H1 (cell line): ENCODE measurements at regions not wholly inside any gene's neighbourhood (a gene's known extent, or its start where the extent isn't known, plus 50 kb on each side); places are given as distances from the start of the nearest gene placed in this dataset.

ENCODE experiments used
- CTCF ChIA-PET: fragments of 300-600 bp; sonication (Branson Sonifier 250); formaldehyde crosslinking; loops from one replicate; lab custom pipeline; 2021; ENCODE audit not compliant: partially characterized antibody; lab: Charles Lee
- POLR2A ChIA-PET: fragments of 300-600 bp; sonication (Branson Sonifier 250); formaldehyde crosslinking; loops from one replicate; lab custom pipeline; 2021; ENCODE audit warnings: inconsistent platforms; ENCODE audit not compliant: partially characterized antibody; lab: Charles Lee
- DNase-seq, 2 experiments: peaks; one replicate each; pipeline versions ENCODE4 v3.0.0 to v3.0.0-alpha.2; 2010 to 2022; ENCODE audit warnings: low spot score in 2 of 2, low read depth in 1 of 2, mixed read lengths in 1 of 2
- FAIRE-seq: peaks from 2 replicates; lab custom pipeline; 2011; peaks lifted over from hg19 to GRCh38; lab: Jason Lieb, UNC
- H2AFZ ChIP-seq: 2 replicates; pipeline ENCODE4 v1.8.1; 2012; ENCODE audit warnings: low read length, inconsistent platforms
- H2AK5ac ChIP-seq: 2 replicates; pipeline ENCODE4 v1.6.1; 2013; ENCODE audit warnings: low read depth, low read length
- H2BK120ac ChIP-seq: replicated peaks from 2 replicates; pipeline ENCODE3; 2013; ENCODE audit warnings: low read depth, low read length, inconsistent platforms
- H2BK12ac ChIP-seq: 2 replicates; pipeline ENCODE4 v1.6.1; 2013; ENCODE audit warnings: low read depth, low read length
- H2BK15ac ChIP-seq: 2 replicates; pipeline ENCODE4 v1.6.1; 2013; ENCODE audit warnings: low read length
- H2BK20ac ChIP-seq: 2 replicates; pipeline ENCODE4 v1.6.1; 2013; ENCODE audit warnings: low read length
- H2BK5ac ChIP-seq: 2 replicates; pipeline ENCODE4 v1.6.1; 2013; ENCODE audit warnings: low read depth, low read length
- H3K14ac ChIP-seq: 2 replicates; pipeline ENCODE4 v1.6.1; 2013; ENCODE audit warnings: inconsistent platforms; ENCODE audit not compliant: insufficient read length
- H3K18ac ChIP-seq: 2 replicates; pipeline ENCODE4 v1.6.1; 2013; ENCODE audit warnings: low read length; ENCODE audit errors: extremely low read depth
- H3K23ac ChIP-seq: 2 replicates; pipeline ENCODE4 v1.6.1; 2013; ENCODE audit warnings: inconsistent platforms; ENCODE audit not compliant: insufficient read length
- H3K23me2 ChIP-seq: 2 replicates; pipeline ENCODE4 v1.6.1; 2013; ENCODE audit warnings: low read depth, low read length
- H3K27ac ChIP-seq: 2 replicates; pipeline ENCODE4 v1.6.1; 2011; ENCODE audit warnings: low read depth, low read length, inconsistent platforms
- H3K27me3 ChIP-seq, 4 experiments: replicated peaks in 1 of 4; 1 replicate in 1 of 4; 2 replicates in 3 of 4; pipeline versions ENCODE4 v1.6.1 to v1.8.1; 2011 to 2013; ENCODE audit warnings: low read length in 3 of 4, mild to moderate bottlenecking in 3 of 4, inconsistent platforms in 2 of 4, mixed read lengths in 2 of 4, moderate library complexity in 1 of 4; ENCODE audit not compliant: control insufficient read depth in 3 of 4, insufficient read depth in 3 of 4; ENCODE audit errors: extremely low read depth in 1 of 4
- H3K36me3 ChIP-seq, 4 experiments: 2 replicates each; pipeline versions ENCODE4 v1.6.1 to v1.8.1; 2011 to 2013; ENCODE audit warnings: mild to moderate bottlenecking in 4 of 4, low read length in 3 of 4, moderate library complexity in 2 of 4, control low read depth in 1 of 4, inconsistent platforms in 1 of 4; ENCODE audit not compliant: insufficient read depth in 4 of 4, control insufficient read depth in 2 of 4
- H3K4ac ChIP-seq: replicated peaks from 2 replicates; pipeline ENCODE3; 2013; ENCODE audit warnings: low read length, low read depth, mixed read lengths, inconsistent platforms; ENCODE audit not compliant: insufficient read length
- H3K4me1 ChIP-seq, 4 experiments: replicated peaks in 1 of 4; 1 replicate in 1 of 4; 2 replicates in 3 of 4; pipeline versions ENCODE4 v1.6.1 to v1.8.1; 2011 to 2013; ENCODE audit warnings: low read length in 3 of 4, inconsistent platforms in 2 of 4, mixed read lengths in 1 of 4; ENCODE audit not compliant: insufficient read depth in 4 of 4, control insufficient read depth in 3 of 4
- H3K4me2 ChIP-seq, 2 experiments: 2 replicates each; pipeline versions ENCODE4 v1.6.1 to v1.8.1; 2011 to 2013; ENCODE audit warnings: low read depth in 2 of 2, low read length in 2 of 2, control low read depth in 1 of 2, inconsistent platforms in 1 of 2, mild to moderate bottlenecking in 1 of 2; ENCODE audit not compliant: insufficient read depth in 1 of 2
- H3K4me3 ChIP-seq, 4 experiments: fragments of 200-600, 300-600 bp in 1 of 4; sonication (generic), shearing (Covaris generic), sonication (Bioruptor Twin) in 1 of 4; 2 replicates each; pipeline versions ENCODE4 v1.5.1 to v1.8.1; 2011 to 2016; ENCODE audit warnings: low read length in 4 of 4, low read depth in 3 of 4, control low read depth in 2 of 4, inconsistent platforms in 2 of 4, mild to moderate bottlenecking in 2 of 4, mixed read lengths in 1 of 4, moderate library complexity in 1 of 4; ENCODE audit not compliant: insufficient read depth in 2 of 4; ENCODE audit errors: extremely low read depth in 1 of 4
- H3K56ac ChIP-seq: replicated peaks from 2 replicates; pipeline ENCODE3; 2013; ENCODE audit warnings: low read depth, mild to moderate bottlenecking, mixed read lengths, low read length, inconsistent platforms; ENCODE audit not compliant: insufficient read length
- H3K79me1 ChIP-seq: 2 replicates; pipeline ENCODE4 v1.6.1; 2013; ENCODE audit warnings: low read depth, low read length, control low read depth
- H3K79me2 ChIP-seq, 2 experiments: 2 replicates each; pipeline versions ENCODE4 v1.6.1 to v1.8.1; 2012 to 2013; ENCODE audit warnings: low read length in 2 of 2, mild to moderate bottlenecking in 2 of 2, inconsistent platforms in 1 of 2; ENCODE audit not compliant: insufficient read depth in 2 of 2, control insufficient read depth in 1 of 2
- H3K9ac ChIP-seq, 4 experiments: replicated peaks in 1 of 4; 1 replicate in 1 of 4; 2 replicates in 3 of 4; pipeline versions ENCODE4 v1.6.1 to v1.8.1; 2011 to 2013; ENCODE audit warnings: low read depth in 3 of 4, low read length in 3 of 4, control low read depth in 2 of 4, mild to moderate bottlenecking in 2 of 4, moderate library complexity in 2 of 4, inconsistent platforms in 1 of 4; ENCODE audit errors: extremely low read depth in 1 of 4
- H3K9me3 ChIP-seq, 2 experiments: 2 replicates each; pipeline versions ENCODE4 v1.6.1 to v1.8.1; 2012 to 2013; ENCODE audit warnings: mild to moderate bottlenecking in 2 of 2, moderate library complexity in 2 of 2, control low read depth in 1 of 2, inconsistent platforms in 1 of 2, low read depth in 1 of 2, low read length in 1 of 2, mixed read lengths in 1 of 2; ENCODE audit not compliant: insufficient read depth in 2 of 2
- H4K20me1 ChIP-seq, 2 experiments: replicated peaks in 1 of 2; 2 replicates each; pipeline versions ENCODE3 to v1.8.1; 2011 to 2013; ENCODE audit warnings: inconsistent platforms in 2 of 2, low read length in 2 of 2, mild to moderate bottlenecking in 1 of 2; ENCODE audit not compliant: insufficient read depth in 2 of 2, control insufficient read depth in 1 of 2
- H4K5ac ChIP-seq: 2 replicates; pipeline ENCODE4 v1.6.1; 2013; ENCODE audit warnings: low read length, low read depth, mixed read lengths, inconsistent platforms; ENCODE audit not compliant: insufficient read length
- H4K8ac ChIP-seq: 2 replicates; pipeline ENCODE4 v1.8.0; 2013; ENCODE audit warnings: mild to moderate bottlenecking, moderate library complexity, low read length, inconsistent platforms; ENCODE audit not compliant: insufficient read depth; ENCODE audit errors: extremely low read depth
- H4K91ac ChIP-seq: replicated peaks from 2 replicates; pipeline ENCODE3; 2013; ENCODE audit warnings: low read length, mixed read lengths, inconsistent platforms; ENCODE audit not compliant: insufficient read length
- ASH2L ChIP-seq: fragments of 200-600, 300-600 bp; sonication (generic); IDR thresholded peaks from one replicate; pipeline ENCODE4 v1.7.1; 2017; ENCODE audit warnings: low read length
- CREB1 ChIP-seq: IDR thresholded peaks from 2 replicates; pipeline ENCODE4 v1.6.1; 2012; ENCODE audit warnings: inconsistent platforms
- EGR1 ChIP-seq: IDR thresholded peaks from 2 replicates; pipeline ENCODE4 v1.6.1; 2011; ENCODE audit warnings: low read depth, low read length, borderline replicate concordance
- JUND ChIP-seq: IDR thresholded peaks from 2 replicates; pipeline ENCODE4 v1.6.1; 2011; ENCODE audit warnings: mild to moderate bottlenecking, improper control_type of control experiment, low read length
- KDM5A ChIP-seq: fragments of 200-600 bp; IDR thresholded peaks from 2 replicates; pipeline ENCODE4 v1.7.1; 2012; ENCODE audit warnings: mild to moderate bottlenecking, low read length, inconsistent platforms, mixed read lengths
- POU5F1 ChIP-seq: IDR thresholded peaks from 2 replicates; pipeline ENCODE4 v1.6.1; 2011; ENCODE audit warnings: low read depth, mild to moderate bottlenecking, low read length, moderate library complexity
- RFX5 ChIP-seq: IDR thresholded peaks from 2 replicates; pipeline ENCODE4 v1.6.1; 2011; ENCODE audit warnings: low read depth, low read length, improper control_type of control experiment, borderline replicate concordance
- RXRA ChIP-seq: IDR thresholded peaks from 2 replicates; pipeline ENCODE4 v1.6.1; 2011; ENCODE audit warnings: low read depth, mild to moderate bottlenecking, low read length, moderate library complexity; ENCODE audit not compliant: insufficient read depth
- SP4 ChIP-seq: IDR thresholded peaks from 2 replicates; pipeline ENCODE4 v1.6.1; 2012; ENCODE audit warnings: low read length, inconsistent platforms
- SRF ChIP-seq: IDR thresholded peaks from 2 replicates; pipeline ENCODE4 v1.6.1; 2011; ENCODE audit warnings: mild to moderate bottlenecking, low read depth, low read length, moderate library complexity
- TBP ChIP-seq: IDR thresholded peaks from 2 replicates; pipeline ENCODE4 v1.6.1; 2011; ENCODE audit warnings: low read depth, low read length, improper control_type of control experiment
- YY1 ChIP-seq: IDR thresholded peaks from 2 replicates; pipeline ENCODE4 v1.6.1; 2011; ENCODE audit warnings: low read depth, mild to moderate bottlenecking, low read length
- ZNF274 ChIP-seq: IDR thresholded peaks from 2 replicates; pipeline ENCODE4 v1.7.0; 2012; ENCODE audit warnings: low read length, borderline replicate concordance; ENCODE audit errors: extremely low read depth
- WGBS, 2 experiments: shearing (Covaris generic) in 1 of 2; methylation state at CpG; one replicate each; pipeline versions ENCODE4 v1.1.6 to v1.1.7; 2013 to 2015; ENCODE audit warnings: low lambda C conversion rate in 2 of 2, mixed read lengths in 2 of 2, inconsistent platforms in 1 of 2, low coverage in 1 of 2, missing lambda C conversion rate in 1 of 2; ENCODE audit not compliant: insufficient replicate concordance in 2 of 2, insufficient coverage in 1 of 2, insufficient read length in 1 of 2; ENCODE audit errors: extremely low coverage in 1 of 2, missing lambda C conversion rate in 1 of 2; 5-methylcytosine and 5-hydroxymethylcytosine counted together
- TF ChIP-seq, protein P1 (sequence below): IDR thresholded peaks from 2 replicates; pipeline ENCODE4 v1.6.1; 2012; ENCODE audit warnings: inconsistent platforms

DNA sequence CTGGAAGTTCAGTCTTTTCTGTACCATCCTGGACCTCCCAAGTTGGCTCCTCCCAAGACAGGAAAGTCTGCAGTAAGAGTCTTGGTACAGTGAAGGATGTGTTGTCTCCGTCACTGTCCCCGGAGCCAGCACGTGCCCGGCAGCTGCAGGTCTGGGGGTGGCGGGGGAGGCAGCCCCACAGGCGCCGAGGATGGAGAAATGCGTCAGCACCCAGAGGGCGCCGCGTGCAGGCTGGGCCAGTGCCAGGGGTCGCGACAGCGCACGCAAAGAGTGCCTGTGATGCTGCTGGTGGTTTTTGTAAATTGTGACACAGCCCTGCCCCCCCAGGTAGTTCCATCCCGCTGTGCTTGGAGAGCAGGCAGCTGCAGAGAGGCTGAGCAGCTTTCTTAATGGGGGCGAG, 1200.5 kb downstream of the BRD1 start:
- ChIA-PET POLR2A (no interaction called here), CTCF (no interaction called here)
- Histone ChIP-seq H2BK20ac (no peak overlapping the region), H3K4me1 (peaks cover 6 to 25% (median 13%) of the 10 kb centered on the region in 4 experiments), H4K20me1 (peaks cover 2 to 14% of the 10 kb centered on the region in 2 experiments), H4K8ac (no peak overlapping the region), H3K36me3 (no peaks in the 10 kb centered on the region; a peak in 1 of 8 replicates), H3K18ac (no peak overlapping the region), H4K91ac (no peak overlapping the region), H3K4me2 (no peak overlapping the region), H3K9ac (no peak overlapping the region), H2BK12ac (no peak overlapping the region), H3K27ac (peak overlapping the region; percentile 4; the same call in 1 of the 2 replicates), H3K4ac (no peak overlapping the region), H3K56ac (no peak overlapping the region), H2BK5ac (peak overlapping the region; percentile 44; the same call in 1 of the 2 replicates), H3K79me2 (no peaks in the 10 kb centered on the region; a peak in 1 of 4 replicates), H3K4me3 (no peak overlapping the region), H2BK15ac (no peak overlapping the region), H3K23me2 (no peaks in the 10 kb centered on the region), H3K27me3 (no peaks in the 10 kb centered on the region), H4K5ac (no peak overlapping the region), H3K14ac (no peak overlapping the region), H3K9me3 (no peaks in the 10 kb centered on the region), H2AFZ (no peak overlapping the region), H2AK5ac (no peak overlapping the region), H2BK120ac (no peak overlapping the region), H3K79me1 (peaks cover 2% of the 10 kb centered on the region), H3K23ac (no peak overlapping the region)
- 85% methylated on average over 17 of the region's 17 CpGs; no CpG with 5 or more reads in 1 of the 2 experiments for WGBS, 2 experiments
- TF ChIP-seq KDM5A: no peak
- TF ChIP-seq YY1: no peak
- TF ChIP-seq ASH2L: no peak
- TF ChIP-seq, protein P1, sequence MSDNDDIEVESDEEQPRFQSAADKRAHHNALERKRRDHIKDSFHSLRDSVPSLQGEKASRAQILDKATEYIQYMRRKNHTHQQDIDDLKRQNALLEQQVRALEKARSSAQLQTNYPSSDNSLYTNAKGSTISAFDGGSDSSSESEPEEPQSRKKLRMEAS: no peak
- TF ChIP-seq EGR1: no peak
- TF ChIP-seq RFX5: no peak
- TF ChIP-seq POU5F1: no peak
- TF ChIP-seq SRF: no peak
- TF ChIP-seq CREB1: no peak
- no peak for TF ChIP-seq RXRA
- no peak for TF ChIP-seq SP4
- no peak for TF ChIP-seq ZNF274
- no peak for TF ChIP-seq JUND
- no peak for TF ChIP-seq TBP
- DNase-seq (no peak), FAIRE-seq (no peak)
